GM12891 (cell line): ENCODE measurements at regions not wholly inside any gene's neighbourhood (a gene's known extent, or its start where the extent isn't known, plus 50 kb on each side); places are given as distances from the start of the nearest gene placed in this dataset.
A peak's percentile ranks its signal among the peaks of the same experiment; 100 is the strongest.

Experiments used
- DNase-seq: peaks from one replicate; pipeline ENCODE4 v3.0.0; 2011; ENCODE audit warnings: low spot score; ENCODE audit not compliant: insufficient read length
- FAIRE-seq: peaks from 2 replicates; lab custom pipeline; 2011; peaks lifted over from hg19 to GRCh38; lab: Jason Lieb, UNC
- PAX5 ChIP-seq: IDR thresholded peaks from 2 replicates; pipeline ENCODE4 v1.6.1; 2011; ENCODE audit warnings: low read length, moderate library complexity, mild to moderate bottlenecking; ENCODE audit not compliant: insufficient read depth, severe bottlenecking
- POLR2A ChIP-seq: IDR thresholded peaks from 2 replicates; pipeline ENCODE4 v1.6.1; 2011; ENCODE audit warnings: low read depth, low read length, control low read depth
- POLR2AphosphoS5 ChIP-seq: IDR thresholded peaks from 2 replicates; pipeline ENCODE4 v1.6.1; 2011; ENCODE audit warnings: low read depth, low read length, control low read depth
- POU2F2 ChIP-seq: IDR thresholded peaks from 2 replicates; pipeline ENCODE4 v1.6.1; 2011; ENCODE audit warnings: low read depth, mild to moderate bottlenecking, control low read depth, low read length, moderate library complexity
- SPI1 ChIP-seq: IDR thresholded peaks from 2 replicates; pipeline ENCODE4 v1.6.1; 2011; ENCODE audit warnings: low read depth, low read length, control low read depth
- TAF1 ChIP-seq: IDR thresholded peaks from 2 replicates; pipeline ENCODE4 v1.6.1; 2011; ENCODE audit warnings: low read depth, low read length, control low read depth

- no peak for TF ChIP-seq POU2F2
- no peak for TF ChIP-seq TAF1
- no peak for TF ChIP-seq SPI1
- FAIRE-seq (no peak), DNase-seq (no peak)
Measured at GRCh38 chr6:144993870-144994269, 708.7 kb downstream of the UTRN start.

- TF ChIP-seq POLR2A = no peak
- FAIRE-seq (no peak), DNase-seq (no peak)
Measured at GRCh38 chr6:144997996-144998395, 712.9 kb downstream of the UTRN start.

- FAIRE-seq = no peak
- TF ChIP-seq PAX5 (no peak), POLR2A (no peak), TAF1 (no peak)
- DNase-seq = no peak
Measured at GRCh38 chr6:144999127-144999526, 714.0 kb downstream of the UTRN start.

- DNase-seq (no peak), FAIRE-seq (no peak)
- TF ChIP-seq SPI1 (no peak), POU2F2 (no peak), POLR2A (no peak), PAX5 (no peak), POLR2AphosphoS5 (no peak), TAF1 (no peak)
Measured at GRCh38 chr6:145003145-145003544, 718.0 kb downstream of the UTRN start.

- TF ChIP-seq POU2F2 (no peak), POLR2AphosphoS5 (no peak), POLR2A (no peak), TAF1 (no peak), SPI1 (no peak), PAX5 (no peak)
- DNase-seq (no peak), FAIRE-seq (no peak)
Measured at GRCh38 chr6:145006914-145007313, 721.8 kb downstream of the UTRN start.

- TF ChIP-seq PAX5 = no peak
- no peak for TF ChIP-seq POLR2A
- TF ChIP-seq POLR2AphosphoS5 = no peak
- no peak for TF ChIP-seq SPI1
- TF ChIP-seq POU2F2 = no peak
- TF ChIP-seq TAF1 = no peak
- DNase-seq (no peak), FAIRE-seq (no peak)
Measured at GRCh38 chr6:145008715-145009114, 723.6 kb downstream of the UTRN start.

- DNase-seq (no peak), FAIRE-seq (no peak)
- TF ChIP-seq POLR2A = no peak
- no peak for TF ChIP-seq TAF1
- no peak for TF ChIP-seq POU2F2
- no peak for TF ChIP-seq PAX5
- TF ChIP-seq SPI1 = no peak
- TF ChIP-seq POLR2AphosphoS5 = no peak
Measured at GRCh38 chr6:145009711-145010110, 724.6 kb downstream of the UTRN start.

GRCh38 chr6:145012039-145012662 lies 723.2 kb downstream of the EPM2A start:
- DNase-seq (no peak), FAIRE-seq (no peak)
- TF ChIP-seq POLR2A (no peak), POU2F2 (no peak), SPI1 (no peak), TAF1 (no peak), POLR2AphosphoS5 (no peak), PAX5 (no peak)

GRCh38 chr6:145015739-145016558 lies 719.4 kb downstream of the EPM2A start:
- DNase-seq (peak; percentile 10), FAIRE-seq (peak; percentile 33)
- TF ChIP-seq POU2F2 = no peak
- no peak for TF ChIP-seq POLR2A
- peak; percentile 59 for TF ChIP-seq SPI1
- no peak for TF ChIP-seq TAF1

- TF ChIP-seq SPI1 = no peak
- no peak for TF ChIP-seq POLR2AphosphoS5
- TF ChIP-seq POU2F2 = no peak
- no peak for TF ChIP-seq POLR2A
- TF ChIP-seq TAF1 = no peak
- no peak for TF ChIP-seq PAX5
- no peak for DNase-seq
- FAIRE-seq = no peak
Measured at GRCh38 chr6:145017051-145017450, 718.3 kb downstream of the EPM2A start.

GRCh38 chr6:145017516-145017915 lies 717.8 kb downstream of the EPM2A start:
- no peak for TF ChIP-seq POU2F2
- no peak for TF ChIP-seq POLR2A
- TF ChIP-seq POLR2AphosphoS5 = no peak
- TF ChIP-seq SPI1 = no peak
- TF ChIP-seq PAX5 = no peak
- no peak for TF ChIP-seq TAF1
- DNase-seq = no peak
- FAIRE-seq = no peak
